SK-N-SH (cell line): ENCODE measurements at regions not wholly inside any gene's neighbourhood (a gene's known extent, or its start where the extent isn't known, plus 50 kb on each side); places are given as distances from the start of the nearest gene placed in this dataset.

Source experiments
- CTCF ChIA-PET: fragments of 300-600, 350-600 bp; formaldehyde crosslinking; extraction: SDS; loops from one replicate; lab custom pipeline; 2021; lab: Yijun Ruan, JAX
- POLR2A ChIA-PET: fragments of 350-600 bp; sonication (Branson Sonifier 250); formaldehyde crosslinking; extraction: SDS; loops from one replicate; lab custom pipeline; 2020; ENCODE audit warnings: antibody characterized with exemption, inconsistent platforms; lab: Yijun Ruan, JAX
- DNase-seq: peaks from one replicate; pipeline ENCODE4 v3.0.0; 2012
- H2AFZ ChIP-seq: fragments of 200-600 bp; sonication (generic); 2 replicates; pipeline ENCODE4 v1.8.1; 2016; ENCODE audit warnings: antibody characterized with exemption, mild to moderate bottlenecking, low read depth
- H3F3A ChIP-seq: fragments of 200-600 bp; sonication (generic); replicated peaks from 2 replicates; pipeline ENCODE3; 2016; ENCODE audit warnings: antibody characterized with exemption, mild to moderate bottlenecking; ENCODE audit not compliant: insufficient read depth
- H3K27ac ChIP-seq, 2 experiments: fragments of 200-500 bp in 1 of 2; fragments of 200-600 bp in 1 of 2; sonication (Bioruptor generic) in 1 of 2; sonication (generic), shearing (Covaris generic) in 1 of 2; 2 replicates each; pipeline versions ENCODE4 v1.5.1 to v1.6.1; 2014 to 2016; ENCODE audit warnings: low read depth in 2 of 2, inconsistent platforms in 1 of 2, low read length in 1 of 2, mild to moderate bottlenecking in 1 of 2, mixed read lengths in 1 of 2
- H3K27me3 ChIP-seq: fragments of 200-600 bp; sonication (generic), shearing (Covaris generic); 2 replicates; pipeline ENCODE4 v1.6.1; 2016; ENCODE audit warnings: mixed run types; ENCODE audit not compliant: insufficient read depth
- H3K36me3 ChIP-seq, 2 experiments: fragments of 200-500 bp in 1 of 2; fragments of 200-600 bp in 1 of 2; sonication (Bioruptor generic) in 1 of 2; sonication (generic) in 1 of 2; replicated peaks in 1 of 2; 2 replicates each; pipeline versions ENCODE3 to v1.5.1; 2014 to 2016; ENCODE audit warnings: low read length in 1 of 2, mild to moderate bottlenecking in 1 of 2; ENCODE audit not compliant: insufficient read depth in 2 of 2, control insufficient read depth in 1 of 2
- H3K4me1 ChIP-seq, 2 experiments: fragments of 200-500 bp in 1 of 2; fragments of 200-600 bp in 1 of 2; sonication (Bioruptor generic) in 1 of 2; sonication (generic), shearing (Covaris generic) in 1 of 2; 2 replicates each; pipeline versions ENCODE4 v1.5.1 to v1.6.1; 2014 to 2016; ENCODE audit warnings: low read depth in 1 of 2, low read length in 1 of 2, mixed run types in 1 of 2; ENCODE audit not compliant: insufficient read depth in 2 of 2, control insufficient read depth in 1 of 2
- H3K4me2 ChIP-seq: fragments of 200-600 bp; sonication (generic), shearing (Covaris generic); 2 replicates; pipeline ENCODE4 v1.6.1; 2017; ENCODE audit warnings: mixed run types
- H3K4me3 ChIP-seq, 2 experiments: fragments of 200-500 bp in 1 of 2; fragments of 200-600 bp in 1 of 2; sonication (Bioruptor generic) in 1 of 2; sonication (generic), shearing (Covaris generic) in 1 of 2; 2 replicates each; pipeline versions ENCODE4 v1.5.1 to v1.8.1; 2014 to 2016; ENCODE audit warnings: low read depth in 2 of 2, inconsistent platforms in 1 of 2, low read length in 1 of 2, mild to moderate bottlenecking in 1 of 2, mixed read lengths in 1 of 2, moderate library complexity in 1 of 2
- H3K79me2 ChIP-seq: fragments of 200-600 bp; sonication (generic); 2 replicates; pipeline ENCODE4 v1.8.1; 2017; ENCODE audit warnings: mild to moderate bottlenecking; ENCODE audit not compliant: insufficient read depth
- H3K9ac ChIP-seq: fragments of 200-600 bp; sonication (generic); 2 replicates; pipeline ENCODE4 v1.6.1; 2017; ENCODE audit warnings: mixed run types
- H3K9me2 ChIP-seq: fragments of 200-600 bp; sonication (generic); 2 replicates; pipeline ENCODE4 v1.6.1; 2017; ENCODE audit warnings: mixed run types
- H3K9me3 ChIP-seq: fragments of 200-600 bp; sonication (generic); 2 replicates; pipeline ENCODE4 v1.6.1; 2017; ENCODE audit warnings: mixed run types, mild to moderate bottlenecking, moderate library complexity
- H4K20me1 ChIP-seq: fragments of 200-600 bp; sonication (generic); 2 replicates; pipeline ENCODE4 v1.6.1; 2017; ENCODE audit warnings: mild to moderate bottlenecking, mixed run types; ENCODE audit not compliant: insufficient read depth
- CHD2 ChIP-seq: fragments of 150-350 bp; IDR thresholded peaks from 2 replicates; pipeline ENCODE4 v1.6.1; 2018; ENCODE audit warnings: low read length; ENCODE audit not compliant: partially characterized antibody
- EZH2phosphoT487 ChIP-seq: fragments of 200-600 bp; sonication (generic); IDR thresholded peaks from 2 replicates; pipeline ENCODE4 v1.6.1; 2017; ENCODE audit warnings: low read depth, mixed run types, mild to moderate bottlenecking, antibody characterized with exemption, moderate library complexity, borderline replicate concordance
- GATA2 ChIP-seq: sonication (generic); formaldehyde crosslinking; IDR thresholded peaks from 2 replicates; pipeline ENCODE4 v1.5.0; 2020; ENCODE audit warnings: mild to moderate bottlenecking, missing genetic modification reagents
- MEF2A ChIP-seq: IDR thresholded peaks from 2 replicates; pipeline ENCODE4 v1.4.0; 2012; ENCODE audit warnings: low read depth, borderline replicate concordance
- RAD21 ChIP-seq: IDR thresholded peaks from 2 replicates; pipeline ENCODE4 v1.6.1; 2012; ENCODE audit warnings: mild to moderate bottlenecking, low read length
- RFX5 ChIP-seq: IDR thresholded peaks from 2 replicates; pipeline ENCODE4 v1.6.1; 2012; ENCODE audit warnings: mild to moderate bottlenecking, improper control_type of control experiment, low read length
- TAF1 ChIP-seq: IDR thresholded peaks from 2 replicates; pipeline ENCODE4 v1.6.1; 2012; ENCODE audit warnings: low read depth, mild to moderate bottlenecking, low read length, moderate library complexity, borderline replicate concordance
- YY1 ChIP-seq: IDR thresholded peaks from 2 replicates; pipeline ENCODE4 v1.4.0; 2012; ENCODE audit warnings: low read depth, mild to moderate bottlenecking
- TF ChIP-seq, protein P1 (sequence below): IDR thresholded peaks from 2 replicates; pipeline ENCODE4 v1.4.0; 2012; ENCODE audit warnings: low read depth
- TF ChIP-seq, protein P2 (sequence below): fragments of 200-600 bp; sonication (generic); IDR thresholded peaks from 2 replicates; pipeline ENCODE4 v1.6.1; 2017; ENCODE audit warnings: antibody characterized with exemption, mild to moderate bottlenecking, moderate library complexity
- TF ChIP-seq, protein P3 (sequence below): fragments of 150-350 bp; IDR thresholded peaks from 2 replicates; pipeline ENCODE4 v1.6.1; 2016; ENCODE audit warnings: mild to moderate bottlenecking, low read depth, low read length
- TF ChIP-seq, protein P4 (sequence below): fragments of 150-350 bp; IDR thresholded peaks from 2 replicates; pipeline ENCODE4 v1.6.1; 2017; ENCODE audit warnings: antibody characterized with exemption, low read length, low read depth, borderline replicate concordance
- TF ChIP-seq, protein P5 (sequence below): IDR thresholded peaks from 2 replicates; pipeline ENCODE4; 2012
- TF ChIP-seq, protein P6 (sequence below): IDR thresholded peaks from 2 replicates; pipeline ENCODE4 v1.6.1; 2012; ENCODE audit warnings: mild to moderate bottlenecking, low read depth, low read length, moderate library complexity

DNA sequence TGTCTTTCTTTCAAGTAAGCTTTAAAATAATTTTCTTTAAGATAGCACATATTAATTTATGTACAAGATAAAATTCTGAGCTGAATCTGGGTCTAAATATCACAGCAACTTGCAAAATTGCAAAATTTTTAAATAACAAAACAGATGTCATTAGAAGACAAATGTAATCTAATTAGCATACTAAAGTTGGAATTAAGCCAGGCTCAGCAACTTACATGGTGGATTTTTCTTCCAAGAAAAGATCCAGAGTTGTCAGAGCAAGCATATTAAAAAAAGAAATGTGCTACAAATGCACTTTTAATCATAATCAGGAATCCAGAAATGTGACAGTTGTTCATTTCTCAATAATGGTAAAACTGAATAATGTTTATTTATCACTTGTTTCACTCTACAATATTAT is 906.9 kb upstream of the INTU start:
- Histone ChIP-seq H3K27me3 (no peaks in the 10 kb centered on the region), H3K9ac (no peak overlapping the region), H3F3A (no peaks in the 10 kb centered on the region), H4K20me1 (no peaks in the 10 kb centered on the region), H3K4me1 (no peaks in the 10 kb centered on the region; a peak in 1 of 4 replicates), H3K36me3 (no peaks in the 10 kb centered on the region), H3K79me2 (no peaks in the 10 kb centered on the region), H2AFZ (no peak overlapping the region), H3K9me2 (no peaks in the 10 kb centered on the region; the same call in 1 of the 2 replicates), H3K4me2 (no peak overlapping the region)
- ChIA-PET CTCF (no interaction called here), POLR2A (no interaction called here)
- no peak for DNase-seq
- TF ChIP-seq YY1 (no peak), RFX5 (no peak), GATA2 (no peak), CHD2 (no peak), EZH2phosphoT487 (no peak), TAF1 (no peak), RAD21 (no peak), MEF2A (no peak)
- TF ChIP-seq, protein P1, sequence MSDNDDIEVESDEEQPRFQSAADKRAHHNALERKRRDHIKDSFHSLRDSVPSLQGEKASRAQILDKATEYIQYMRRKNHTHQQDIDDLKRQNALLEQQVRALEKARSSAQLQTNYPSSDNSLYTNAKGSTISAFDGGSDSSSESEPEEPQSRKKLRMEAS: no peak
- TF ChIP-seq, protein P2, sequence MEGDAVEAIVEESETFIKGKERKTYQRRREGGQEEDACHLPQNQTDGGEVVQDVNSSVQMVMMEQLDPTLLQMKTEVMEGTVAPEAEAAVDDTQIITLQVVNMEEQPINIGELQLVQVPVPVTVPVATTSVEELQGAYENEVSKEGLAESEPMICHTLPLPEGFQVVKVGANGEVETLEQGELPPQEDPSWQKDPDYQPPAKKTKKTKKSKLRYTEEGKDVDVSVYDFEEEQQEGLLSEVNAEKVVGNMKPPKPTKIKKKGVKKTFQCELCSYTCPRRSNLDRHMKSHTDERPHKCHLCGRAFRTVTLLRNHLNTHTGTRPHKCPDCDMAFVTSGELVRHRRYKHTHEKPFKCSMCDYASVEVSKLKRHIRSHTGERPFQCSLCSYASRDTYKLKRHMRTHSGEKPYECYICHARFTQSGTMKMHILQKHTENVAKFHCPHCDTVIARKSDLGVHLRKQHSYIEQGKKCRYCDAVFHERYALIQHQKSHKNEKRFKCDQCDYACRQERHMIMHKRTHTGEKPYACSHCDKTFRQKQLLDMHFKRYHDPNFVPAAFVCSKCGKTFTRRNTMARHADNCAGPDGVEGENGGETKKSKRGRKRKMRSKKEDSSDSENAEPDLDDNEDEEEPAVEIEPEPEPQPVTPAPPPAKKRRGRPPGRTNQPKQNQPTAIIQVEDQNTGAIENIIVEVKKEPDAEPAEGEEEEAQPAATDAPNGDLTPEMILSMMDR: no peak
- TF ChIP-seq, protein P3, sequence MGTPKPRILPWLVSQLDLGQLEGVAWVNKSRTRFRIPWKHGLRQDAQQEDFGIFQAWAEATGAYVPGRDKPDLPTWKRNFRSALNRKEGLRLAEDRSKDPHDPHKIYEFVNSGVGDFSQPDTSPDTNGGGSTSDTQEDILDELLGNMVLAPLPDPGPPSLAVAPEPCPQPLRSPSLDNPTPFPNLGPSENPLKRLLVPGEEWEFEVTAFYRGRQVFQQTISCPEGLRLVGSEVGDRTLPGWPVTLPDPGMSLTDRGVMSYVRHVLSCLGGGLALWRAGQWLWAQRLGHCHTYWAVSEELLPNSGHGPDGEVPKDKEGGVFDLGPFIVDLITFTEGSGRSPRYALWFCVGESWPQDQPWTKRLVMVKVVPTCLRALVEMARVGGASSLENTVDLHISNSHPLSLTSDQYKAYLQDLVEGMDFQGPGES: no peak
- TF ChIP-seq, protein P4, sequence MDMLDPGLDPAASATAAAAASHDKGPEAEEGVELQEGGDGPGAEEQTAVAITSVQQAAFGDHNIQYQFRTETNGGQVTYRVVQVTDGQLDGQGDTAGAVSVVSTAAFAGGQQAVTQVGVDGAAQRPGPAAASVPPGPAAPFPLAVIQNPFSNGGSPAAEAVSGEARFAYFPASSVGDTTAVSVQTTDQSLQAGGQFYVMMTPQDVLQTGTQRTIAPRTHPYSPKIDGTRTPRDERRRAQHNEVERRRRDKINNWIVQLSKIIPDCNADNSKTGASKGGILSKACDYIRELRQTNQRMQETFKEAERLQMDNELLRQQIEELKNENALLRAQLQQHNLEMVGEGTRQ: no peak
- TF ChIP-seq, protein P5, sequence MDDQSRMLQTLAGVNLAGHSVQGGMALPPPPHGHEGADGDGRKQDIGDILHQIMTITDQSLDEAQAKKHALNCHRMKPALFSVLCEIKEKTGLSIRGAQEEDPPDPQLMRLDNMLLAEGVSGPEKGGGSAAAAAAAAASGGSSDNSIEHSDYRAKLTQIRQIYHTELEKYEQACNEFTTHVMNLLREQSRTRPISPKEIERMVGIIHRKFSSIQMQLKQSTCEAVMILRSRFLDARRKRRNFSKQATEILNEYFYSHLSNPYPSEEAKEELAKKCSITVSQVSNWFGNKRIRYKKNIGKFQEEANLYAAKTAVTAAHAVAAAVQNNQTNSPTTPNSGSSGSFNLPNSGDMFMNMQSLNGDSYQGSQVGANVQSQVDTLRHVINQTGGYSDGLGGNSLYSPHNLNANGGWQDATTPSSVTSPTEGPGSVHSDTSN: no peak
- TF ChIP-seq, protein P6, sequence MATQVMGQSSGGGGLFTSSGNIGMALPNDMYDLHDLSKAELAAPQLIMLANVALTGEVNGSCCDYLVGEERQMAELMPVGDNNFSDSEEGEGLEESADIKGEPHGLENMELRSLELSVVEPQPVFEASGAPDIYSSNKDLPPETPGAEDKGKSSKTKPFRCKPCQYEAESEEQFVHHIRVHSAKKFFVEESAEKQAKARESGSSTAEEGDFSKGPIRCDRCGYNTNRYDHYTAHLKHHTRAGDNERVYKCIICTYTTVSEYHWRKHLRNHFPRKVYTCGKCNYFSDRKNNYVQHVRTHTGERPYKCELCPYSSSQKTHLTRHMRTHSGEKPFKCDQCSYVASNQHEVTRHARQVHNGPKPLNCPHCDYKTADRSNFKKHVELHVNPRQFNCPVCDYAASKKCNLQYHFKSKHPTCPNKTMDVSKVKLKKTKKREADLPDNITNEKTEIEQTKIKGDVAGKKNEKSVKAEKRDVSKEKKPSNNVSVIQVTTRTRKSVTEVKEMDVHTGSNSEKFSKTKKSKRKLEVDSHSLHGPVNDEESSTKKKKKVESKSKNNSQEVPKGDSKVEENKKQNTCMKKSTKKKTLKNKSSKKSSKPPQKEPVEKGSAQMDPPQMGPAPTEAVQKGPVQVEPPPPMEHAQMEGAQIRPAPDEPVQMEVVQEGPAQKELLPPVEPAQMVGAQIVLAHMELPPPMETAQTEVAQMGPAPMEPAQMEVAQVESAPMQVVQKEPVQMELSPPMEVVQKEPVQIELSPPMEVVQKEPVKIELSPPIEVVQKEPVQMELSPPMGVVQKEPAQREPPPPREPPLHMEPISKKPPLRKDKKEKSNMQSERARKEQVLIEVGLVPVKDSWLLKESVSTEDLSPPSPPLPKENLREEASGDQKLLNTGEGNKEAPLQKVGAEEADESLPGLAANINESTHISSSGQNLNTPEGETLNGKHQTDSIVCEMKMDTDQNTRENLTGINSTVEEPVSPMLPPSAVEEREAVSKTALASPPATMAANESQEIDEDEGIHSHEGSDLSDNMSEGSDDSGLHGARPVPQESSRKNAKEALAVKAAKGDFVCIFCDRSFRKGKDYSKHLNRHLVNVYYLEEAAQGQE: no peak
- TF ChIP-seq, all 33 proteins: peak for 0
- Histone ChIP-seq H3K9me3 (no peaks in the 10 kb centered on the region), H3K27ac (no peak overlapping the region), H3K4me3 (no peak overlapping the region)
